HG02943 (cell line): ENCODE measurements at regions not wholly inside any gene's neighbourhood (a gene's known extent, or its start where the extent isn't known, plus 50 kb on each side); places are given as distances from the start of the nearest gene placed in this dataset.

ENCODE experiments used
- ATAC-seq: cut with Tn5 transposase; IDR thresholded peaks from one replicate; pipeline ENCODE4 v1.9.1; 2021; ENCODE audit warnings: mild to moderate bottlenecking, low read depth, moderate library complexity; ENCODE audit not compliant: unreplicated experiment

GRCh38 chr2:611519-611918 lies 65.7 kb downstream of the TMEM18 start:
- no peak for ATAC-seq

- ATAC-seq = no peak
Observed at GRCh38 chr2:610491-610890, 66.7 kb downstream of the TMEM18 start.

GRCh38 chr2:609881-610280 lies 67.3 kb downstream of the TMEM18 start:
- ATAC-seq = no peak

- ATAC-seq = no peak
Observed at GRCh38 chr2:609449-609848, 67.8 kb downstream of the TMEM18 start.

- ATAC-seq = no peak
Observed at GRCh38 chr2:608711-609110, 68.5 kb downstream of the TMEM18 start.

GRCh38 chr2:608297-608696 lies 68.9 kb downstream of the TMEM18 start:
- no peak for ATAC-seq

GRCh38 chr2:607709-608108 lies 69.5 kb downstream of the TMEM18 start:
- ATAC-seq = no peak

GRCh38 chr2:607172-607571 lies 70.0 kb downstream of the TMEM18 start:
- ATAC-seq = no peak

GRCh38 chr2:605674-606608 lies 71.3 kb downstream of the TMEM18 start:
- ATAC-seq = no peak

GRCh38 chr2:604854-605524 lies 72.2 kb downstream of the TMEM18 start:
- ATAC-seq = no peak

GRCh38 chr2:604385-604784 lies 72.8 kb downstream of the TMEM18 start:
- no peak for ATAC-seq

GRCh38 chr2:603869-604268 lies 73.3 kb downstream of the TMEM18 start:
- ATAC-seq = no peak

- ATAC-seq = no peak
Observed at GRCh38 chr2:603427-603826, 73.8 kb downstream of the TMEM18 start.

GRCh38 chr2:602571-603359 lies 74.4 kb downstream of the TMEM18 start:
- no peak for ATAC-seq

- no peak for ATAC-seq
Observed at GRCh38 chr2:601806-602455, 75.3 kb downstream of the TMEM18 start.

GRCh38 chr2:601387-601698 lies 75.9 kb downstream of the TMEM18 start:
- no peak for ATAC-seq

- no peak for ATAC-seq
Observed at GRCh38 chr2:600542-601386, 76.4 kb downstream of the TMEM18 start.

GRCh38 chr2:599601-600000 lies 77.6 kb downstream of the TMEM18 start:
- ATAC-seq = no peak

- ATAC-seq = no peak
Observed at GRCh38 chr2:598058-598802, 79.0 kb downstream of the TMEM18 start.
